ENCODE measurements at regions not wholly inside any gene's neighbourhood (a gene's known extent, or its start where the extent isn't known, plus 50 kb on each side); places are given as distances from the start of the nearest gene placed in this dataset.
"Not testable (repeated sequence)": the region's sequence is repeated elsewhere in the genome, so short reads cannot be mapped to it uniquely, and the experiment has no call there.

DNA sequence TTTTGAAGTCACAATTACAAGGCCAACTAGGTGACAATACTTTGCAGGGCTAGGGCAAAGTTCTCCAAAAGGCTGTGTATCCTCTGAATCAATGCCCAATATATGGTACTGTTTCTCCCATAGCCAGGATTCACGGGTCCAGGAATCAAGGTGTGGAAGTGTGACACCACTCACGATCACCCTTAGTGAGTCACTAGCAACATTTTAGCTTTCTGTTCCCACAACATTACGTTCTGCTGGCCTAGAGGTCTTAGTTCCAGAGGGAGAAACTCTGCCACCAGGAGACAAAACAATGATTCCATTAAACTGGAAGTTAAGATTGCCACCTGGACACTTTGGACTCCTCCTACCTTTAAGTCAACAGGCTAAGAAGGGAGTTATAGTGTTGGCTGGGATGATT, 88.5 kb upstream of the RANBP6 start:
- DNase-seq = not testable (repeated sequence)

- not testable (repeated sequence) for DNase-seq
Measured at GRCh38 chr9:6102336-6102987, 87.0 kb upstream of the RANBP6 start.

- DNase-seq = not testable (repeated sequence)
Measured at GRCh38 chr9:6101725-6102124, 86.3 kb upstream of the RANBP6 start.

- not testable (repeated sequence) for DNase-seq
Measured at GRCh38 chr9:6099346-6099745, 83.9 kb upstream of the RANBP6 start.

DNA sequence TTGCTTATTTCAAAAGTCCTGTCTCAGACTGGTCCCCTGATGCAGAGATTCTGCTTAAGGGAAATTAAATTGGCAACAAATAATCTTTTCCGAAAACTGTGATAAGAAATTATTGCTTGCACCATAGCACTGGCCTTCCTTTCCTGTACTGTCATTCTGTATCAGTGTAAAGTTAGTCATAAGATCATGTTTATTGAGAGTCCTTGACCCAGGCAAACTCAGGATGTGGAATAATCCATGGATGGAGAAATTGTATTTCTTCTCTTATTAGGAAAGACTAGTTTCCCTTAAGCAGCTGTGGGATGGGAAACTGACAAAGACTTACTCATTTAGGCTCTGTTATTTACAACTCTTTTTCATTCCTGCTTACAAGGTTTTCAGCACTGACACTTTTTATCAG, 83.0 kb upstream of the RANBP6 start:
- no peak for DNase-seq

GRCh38 chr9:6096821-6097220, 81.4 kb upstream of the RANBP6 start:
- no peak for DNase-seq

DNA sequence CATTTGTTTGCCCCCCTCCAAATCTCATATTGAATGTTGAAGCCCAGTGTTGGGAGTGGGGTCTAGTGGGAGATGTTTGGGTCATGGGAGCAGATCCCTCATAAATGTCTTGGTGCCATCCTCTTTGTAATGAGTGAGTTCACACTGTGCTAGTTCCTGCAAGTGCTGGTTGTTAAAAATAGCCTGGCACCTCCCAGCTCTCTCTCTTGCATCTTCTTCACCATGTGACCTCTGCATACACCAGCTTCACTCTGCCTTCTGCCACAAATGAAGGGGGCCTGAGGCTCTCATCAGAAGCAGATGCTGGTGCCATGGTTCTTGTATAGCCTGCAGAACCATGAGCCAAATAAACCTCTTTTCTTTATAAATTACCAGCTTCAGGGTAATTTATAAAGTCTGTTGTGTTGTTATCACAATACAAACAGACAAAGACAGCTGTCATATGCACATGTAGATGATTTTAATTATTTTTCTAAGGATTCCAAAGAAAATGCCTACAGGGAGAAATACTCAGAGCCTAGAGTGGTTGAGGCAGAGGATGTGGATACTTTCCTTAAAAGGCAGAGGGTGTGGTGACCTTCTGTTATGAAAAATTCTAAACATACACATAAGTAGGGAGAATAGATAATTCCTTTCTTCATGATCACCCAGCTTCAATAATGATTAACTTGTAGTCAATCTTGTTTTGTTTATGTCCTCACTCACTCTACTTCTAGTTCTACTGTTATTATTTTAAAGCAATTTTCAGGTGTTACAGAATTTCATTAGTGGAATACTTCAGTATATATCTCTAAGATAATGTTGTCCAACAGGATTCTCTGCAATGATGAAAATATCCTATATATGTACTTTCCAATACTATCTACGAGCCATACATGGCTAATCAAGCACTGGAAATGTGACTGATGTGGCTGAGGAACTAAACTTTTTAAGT, 75.1 kb upstream of the RANBP6 start:
- DNase-seq = no peak

GRCh38 chr9:6089300-6089699, 73.9 kb upstream of the RANBP6 start:
- DNase-seq = no peak

- no peak for DNase-seq
Measured at GRCh38 chr9:6086006-6086655, 70.7 kb upstream of the RANBP6 start.

DNA sequence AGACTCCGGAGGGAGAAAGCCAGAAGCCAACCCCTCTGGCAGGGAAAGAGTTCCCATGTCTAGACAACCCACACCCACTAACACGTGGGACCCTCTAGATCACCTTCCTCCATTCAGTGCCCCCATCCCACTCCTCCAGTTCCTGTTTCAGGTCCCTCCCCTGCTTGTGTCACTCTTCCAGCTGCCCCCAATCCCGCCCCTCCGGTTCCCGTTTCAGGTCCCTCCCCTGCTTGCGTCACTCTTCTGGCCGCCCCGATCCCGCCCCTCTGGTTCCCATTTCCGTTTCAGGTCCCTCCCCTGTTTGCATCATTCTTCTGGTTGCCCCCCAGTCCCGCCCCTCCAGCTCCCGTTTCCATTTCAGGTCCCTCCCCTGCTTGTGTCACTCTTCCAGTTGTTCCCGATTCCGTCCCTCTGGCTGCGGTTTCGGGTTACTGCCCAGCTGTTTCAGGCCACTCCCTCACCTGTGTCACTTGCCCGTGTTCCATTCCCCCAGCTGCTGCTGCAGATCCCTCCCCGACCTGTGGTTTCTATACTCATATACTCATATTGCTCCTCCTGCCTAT, 64.8 kb upstream of the RANBP6 start:
- peak; percentile 95 for DNase-seq

GRCh38 chr9:6079386-6079785, 64.0 kb upstream of the RANBP6 start:
- no peak for DNase-seq

DNA sequence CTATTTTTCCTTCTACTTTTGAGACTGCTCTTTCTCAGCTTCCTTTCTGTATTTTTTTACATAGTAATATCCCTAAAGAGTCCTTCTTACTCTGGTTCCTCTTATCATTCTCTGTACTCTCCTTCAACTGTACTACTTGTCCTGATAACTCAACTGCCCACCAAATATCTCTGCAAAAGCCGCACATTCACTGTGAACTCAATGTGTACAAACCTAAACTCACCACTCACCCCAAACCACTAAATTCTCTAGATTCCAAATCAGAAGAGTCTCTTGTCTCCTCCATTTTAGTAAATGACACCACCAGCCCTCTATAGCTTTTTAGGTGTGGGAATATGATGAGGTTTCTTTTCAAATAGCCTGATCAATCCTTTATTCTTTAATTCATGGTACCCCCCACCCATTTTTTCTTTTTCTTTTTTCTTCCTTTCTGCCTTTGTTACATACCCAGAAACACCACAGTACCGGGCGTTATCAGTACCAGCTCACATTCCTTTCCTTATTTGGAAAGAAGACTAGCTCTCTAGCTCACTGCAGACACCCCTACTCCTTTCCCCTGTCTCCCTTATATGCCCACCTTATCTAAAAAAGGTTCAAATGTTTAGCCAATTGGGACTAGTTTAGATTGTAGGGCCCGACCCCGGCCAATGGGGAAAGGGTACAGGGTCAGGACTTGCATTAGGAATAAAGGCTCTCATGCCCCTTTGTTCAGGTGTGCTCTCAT, 63.1 kb upstream of the RANBP6 start:
- no peak for DNase-seq

GRCh38 chr9:6076851-6077250, 61.4 kb upstream of the RANBP6 start:
- DNase-seq = no peak

GRCh38 chr9:6073731-6074130, 58.3 kb upstream of the RANBP6 start:
- DNase-seq = no peak

- no peak for DNase-seq
Measured at GRCh38 chr9:6072865-6073264, 57.4 kb upstream of the RANBP6 start.

DNA sequence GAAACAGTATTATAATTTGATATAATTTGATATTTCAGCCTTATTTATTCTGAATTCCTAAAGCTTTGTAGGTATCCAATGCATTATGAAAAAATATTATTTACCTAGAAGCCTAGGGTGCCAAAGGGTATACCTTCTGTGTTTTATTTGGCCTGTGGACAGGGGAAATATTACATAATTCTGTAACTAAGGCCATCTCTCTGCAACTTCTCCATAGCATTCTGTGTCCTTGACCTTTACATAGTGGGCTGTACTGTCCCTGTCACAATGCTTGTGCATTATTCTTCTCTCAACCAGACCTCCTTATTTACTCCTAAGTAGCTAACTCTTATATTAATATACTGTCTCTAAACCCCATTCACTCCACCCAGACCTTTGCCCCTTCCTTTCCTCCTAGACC, 57.0 kb upstream of the RANBP6 start:
- no peak for DNase-seq

DNA sequence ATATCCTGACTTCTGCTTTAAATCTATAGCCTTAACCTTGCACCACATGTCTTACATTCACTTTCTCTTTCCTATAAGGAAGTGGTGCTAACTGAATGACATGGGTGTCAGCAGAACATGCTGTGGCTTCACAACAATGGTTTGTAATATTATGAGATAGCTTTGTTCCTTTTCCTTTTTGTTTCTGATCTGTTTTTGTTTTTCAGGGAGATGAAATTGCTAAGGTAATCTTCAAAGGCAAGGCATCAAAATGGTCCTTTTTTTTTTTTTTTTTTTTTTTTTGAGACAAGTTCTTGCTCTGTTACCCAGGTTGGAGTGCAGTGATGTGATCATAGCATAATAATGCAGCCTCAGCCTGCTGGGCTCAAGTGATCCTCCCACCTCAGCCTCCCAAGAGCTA, 53.6 kb upstream of the RANBP6 start:
- DNase-seq = no peak

- no peak for DNase-seq
Measured at GRCh38 chr9:6067426-6067825, 52.0 kb upstream of the RANBP6 start.
